Nephron (organoid): ENCODE measurements at regions not wholly inside any gene's neighbourhood (a gene's known extent, or its start where the extent isn't known, plus 50 kb on each side); places are given as distances from the start of the nearest gene placed in this dataset.

ENCODE experiments used
- H3K27ac Mint-ChIP-seq, 3 experiments: 2 replicates each; pipeline ENCODE4 v1.8.0; 2020; ENCODE audit warnings: mixed read lengths in 3 of 3, mild to moderate bottlenecking in 2 of 3, moderate library complexity in 1 of 3
- H3K27me3 Mint-ChIP-seq: 2 replicates; pipeline ENCODE4 v1.8.0; 2021; ENCODE audit warnings: low read depth, mild to moderate bottlenecking, moderate library complexity, mixed read lengths
- H3K36me3 Mint-ChIP-seq: 2 replicates; pipeline ENCODE4 v1.8.0; 2020; ENCODE audit warnings: low read depth, mixed read lengths
- H3K4me1 Mint-ChIP-seq: 2 replicates; pipeline ENCODE4 v1.8.0; 2020; ENCODE audit warnings: mixed read lengths
- H3K4me3 Mint-ChIP-seq, 3 experiments: 2 replicates each; pipeline ENCODE4 v1.8.0; 2020; ENCODE audit warnings: mild to moderate bottlenecking in 3 of 3, mixed read lengths in 3 of 3, moderate library complexity in 2 of 3
- H3K9me3 Mint-ChIP-seq: 2 replicates; pipeline ENCODE4 v1.8.0; 2020; ENCODE audit warnings: mixed read lengths
- TF ChIP-seq, protein P1 (sequence below), 3 experiments: fragments of 200-600 bp; sonication (generic); IDR thresholded peaks; one replicate each; pipeline ENCODE4 v1.5.0; 2021; ENCODE audit warnings: antibody characterized with exemption in 3 of 3; ENCODE audit not compliant: unreplicated experiment in 3 of 3

DNA sequence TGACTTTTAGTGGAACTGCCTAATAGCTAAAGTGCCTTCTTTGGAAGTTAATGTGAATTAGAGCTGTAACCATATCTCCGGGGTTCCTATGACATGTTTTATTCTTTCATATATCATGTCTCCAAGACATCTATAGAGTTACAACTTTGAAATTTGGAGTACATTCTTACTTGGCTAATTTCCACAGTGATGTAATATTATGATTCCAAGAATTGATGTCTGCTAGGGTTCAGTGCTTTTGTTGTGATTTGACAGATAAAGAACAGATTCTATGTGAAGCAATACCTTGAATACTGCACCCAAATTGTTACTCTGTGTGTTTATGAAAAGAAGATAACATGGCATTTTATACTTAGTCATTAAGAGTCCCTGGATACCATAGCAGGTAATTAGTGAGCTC, 934.3 kb downstream of the NTRK3 start:
- Mint-ChIP-seq H3K4me1 (no peaks in the 10 kb centered on the region), H3K36me3 (no peaks in the 10 kb centered on the region), H3K4me3 (no peak overlapping the region), H3K27ac (no peak overlapping the region), H3K9me3 (no peaks in the 10 kb centered on the region), H3K27me3 (no peaks in the 10 kb centered on the region)
- TF ChIP-seq, protein P1, sequence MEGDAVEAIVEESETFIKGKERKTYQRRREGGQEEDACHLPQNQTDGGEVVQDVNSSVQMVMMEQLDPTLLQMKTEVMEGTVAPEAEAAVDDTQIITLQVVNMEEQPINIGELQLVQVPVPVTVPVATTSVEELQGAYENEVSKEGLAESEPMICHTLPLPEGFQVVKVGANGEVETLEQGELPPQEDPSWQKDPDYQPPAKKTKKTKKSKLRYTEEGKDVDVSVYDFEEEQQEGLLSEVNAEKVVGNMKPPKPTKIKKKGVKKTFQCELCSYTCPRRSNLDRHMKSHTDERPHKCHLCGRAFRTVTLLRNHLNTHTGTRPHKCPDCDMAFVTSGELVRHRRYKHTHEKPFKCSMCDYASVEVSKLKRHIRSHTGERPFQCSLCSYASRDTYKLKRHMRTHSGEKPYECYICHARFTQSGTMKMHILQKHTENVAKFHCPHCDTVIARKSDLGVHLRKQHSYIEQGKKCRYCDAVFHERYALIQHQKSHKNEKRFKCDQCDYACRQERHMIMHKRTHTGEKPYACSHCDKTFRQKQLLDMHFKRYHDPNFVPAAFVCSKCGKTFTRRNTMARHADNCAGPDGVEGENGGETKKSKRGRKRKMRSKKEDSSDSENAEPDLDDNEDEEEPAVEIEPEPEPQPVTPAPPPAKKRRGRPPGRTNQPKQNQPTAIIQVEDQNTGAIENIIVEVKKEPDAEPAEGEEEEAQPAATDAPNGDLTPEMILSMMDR (IDR thresholded peaks at IDR 0.05; ENCODE audit: unreplicated experiment in 3 of 3) = no peak

DNA sequence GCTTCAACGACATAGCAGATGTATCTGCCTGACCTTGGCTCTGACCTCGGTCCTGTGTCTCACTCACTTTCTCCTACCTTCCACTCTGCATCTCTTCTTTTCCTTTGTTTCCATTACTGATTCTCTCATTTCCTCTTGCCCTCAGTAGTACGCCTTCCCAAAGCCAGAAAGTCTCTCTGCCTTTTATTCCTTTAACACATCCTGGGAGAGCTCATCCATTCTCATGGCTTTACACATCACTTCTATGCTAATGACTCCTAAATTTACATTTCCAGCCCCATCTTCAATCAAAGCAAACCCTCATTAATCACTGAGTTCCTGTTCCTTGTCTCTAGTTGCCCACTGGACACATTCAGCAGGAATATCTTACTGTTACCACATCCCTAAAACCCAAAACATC, 938.6 kb downstream of the NTRK3 start:
- no peaks in the 10 kb centered on the region for H3K36me3 Mint-ChIP-seq
- no peak overlapping the region for H3K27ac Mint-ChIP-seq
- no peaks in the 10 kb centered on the region for H3K9me3 Mint-ChIP-seq
- H3K4me1 Mint-ChIP-seq = no peaks in the 10 kb centered on the region
- TF ChIP-seq, protein P1 (IDR thresholded peaks at IDR 0.05; ENCODE audit: unreplicated experiment in 3 of 3) = no peak
- H3K4me3 Mint-ChIP-seq = no peak overlapping the region
- H3K27me3 Mint-ChIP-seq = peaks cover 3% of the 10 kb centered on the region

DNA sequence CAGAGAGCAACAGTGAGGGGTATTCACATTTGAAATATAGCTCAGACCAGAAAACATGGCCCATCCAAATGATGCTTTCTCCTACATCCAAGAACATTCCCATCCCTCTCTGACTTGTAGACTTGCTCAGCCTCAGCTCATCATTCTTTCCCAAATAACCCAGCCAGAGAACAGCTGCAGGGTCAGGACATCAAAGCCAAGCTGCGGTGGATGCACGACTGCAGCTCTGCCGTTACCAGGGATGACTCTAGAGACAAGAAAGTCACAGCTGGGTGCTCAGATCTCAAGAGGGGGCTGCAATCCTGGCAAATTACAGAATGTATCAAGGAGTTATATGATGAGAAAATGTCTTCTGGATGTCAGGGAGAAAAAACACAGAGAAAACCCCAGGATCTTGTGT, 944.3 kb downstream of the NTRK3 start:
- H3K36me3 Mint-ChIP-seq = no peaks in the 10 kb centered on the region
- no peak overlapping the region for H3K4me3 Mint-ChIP-seq
- no peaks in the 10 kb centered on the region for H3K9me3 Mint-ChIP-seq
- H3K27me3 Mint-ChIP-seq = peaks cover 3% of the 10 kb centered on the region
- TF ChIP-seq, protein P1 (IDR thresholded peaks at IDR 0.05; ENCODE audit: unreplicated experiment in 3 of 3) = no peak
- no peaks in the 10 kb centered on the region for H3K4me1 Mint-ChIP-seq
- no peak overlapping the region for H3K27ac Mint-ChIP-seq

DNA sequence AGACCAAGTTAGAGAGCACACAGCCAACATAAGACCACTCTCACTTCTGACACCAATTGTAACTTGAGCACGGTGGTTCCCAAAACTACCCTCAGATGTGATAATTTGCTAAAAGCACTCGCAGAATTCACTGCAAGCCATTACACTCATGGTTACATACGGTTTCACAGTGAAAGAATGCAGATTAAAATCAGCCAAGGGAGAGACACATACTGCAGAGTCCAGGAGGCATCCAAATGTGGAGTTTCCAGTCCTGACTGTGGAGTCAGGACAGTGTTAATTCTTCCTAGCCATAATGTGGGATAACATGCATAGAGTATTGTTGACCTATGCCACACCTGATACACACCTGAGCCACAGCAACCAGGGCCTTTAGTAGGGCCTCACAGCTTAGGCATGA, 956.4 kb downstream of the NTRK3 start:
- Mint-ChIP-seq H3K36me3 (no peaks in the 10 kb centered on the region), H3K27ac (no peak overlapping the region)

DNA sequence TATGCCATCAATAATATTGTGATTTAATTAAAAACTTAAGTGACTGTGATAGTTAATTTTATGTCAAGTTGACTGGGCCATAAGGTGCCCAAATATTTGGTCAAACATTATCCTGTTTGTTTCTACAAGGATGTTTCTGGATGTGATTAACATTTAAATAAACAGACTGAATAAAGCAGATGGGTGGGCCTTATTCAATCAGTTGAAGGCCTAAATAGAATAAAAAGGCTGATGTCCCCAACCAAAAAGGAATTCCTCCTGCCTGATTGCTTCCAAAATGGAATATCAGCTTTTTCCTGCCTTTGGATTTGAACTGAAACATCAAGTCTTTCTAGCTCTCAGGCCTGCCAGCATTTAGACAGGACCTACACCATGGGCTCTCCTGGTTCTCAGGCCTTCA, 961.7 kb downstream of the NTRK3 start:
- Mint-ChIP-seq H3K27me3 (no peaks in the 10 kb centered on the region), H3K4me1 (no peaks in the 10 kb centered on the region), H3K9me3 (peaks cover 2% of the 10 kb centered on the region), H3K36me3 (no peaks in the 10 kb centered on the region), H3K27ac (no peak overlapping the region), H3K4me3 (no peak overlapping the region)
- TF ChIP-seq, protein P1 (IDR thresholded peaks at IDR 0.05; ENCODE audit: unreplicated experiment in 3 of 3) = no peak

More for the DNA sequence above, 956.4 kb downstream of the NTRK3 start:
- H3K4me3 Mint-ChIP-seq = no peak overlapping the region
- no peaks in the 10 kb centered on the region for H3K27me3 Mint-ChIP-seq
- TF ChIP-seq, protein P1 (IDR thresholded peaks at IDR 0.05; ENCODE audit: unreplicated experiment in 3 of 3) = no peak
- peaks cover 3% of the 10 kb centered on the region for H3K9me3 Mint-ChIP-seq
- H3K4me1 Mint-ChIP-seq = no peaks in the 10 kb centered on the region

DNA sequence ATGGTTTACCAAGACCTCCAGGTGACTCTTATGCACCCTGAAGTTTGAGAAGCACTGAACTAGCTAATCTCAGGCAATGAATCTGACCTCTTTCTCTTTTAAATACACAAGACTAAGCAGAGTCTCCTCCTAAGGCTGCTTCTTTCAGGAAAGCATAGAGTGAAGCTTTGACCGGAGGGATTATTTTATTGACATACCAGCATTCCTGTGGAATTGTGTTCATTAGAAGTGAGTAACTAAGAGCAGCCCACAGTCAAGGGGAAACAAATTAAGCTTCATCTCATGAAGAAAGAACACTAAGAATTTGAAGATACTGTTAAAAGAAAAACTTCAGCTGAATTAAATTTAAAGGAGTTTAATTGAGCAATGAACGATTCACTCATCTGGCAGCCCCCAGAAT, 963.5 kb downstream of the NTRK3 start:
- TF ChIP-seq, protein P1 (IDR thresholded peaks at IDR 0.05; ENCODE audit: unreplicated experiment in 3 of 3) = no peak
- Mint-ChIP-seq H3K27me3 (no peaks in the 10 kb centered on the region), H3K27ac (no peak overlapping the region), H3K9me3 (peaks cover 2% of the 10 kb centered on the region), H3K36me3 (no peaks in the 10 kb centered on the region), H3K4me1 (no peaks in the 10 kb centered on the region), H3K4me3 (no peak overlapping the region)
